ENCODE measurements at regions not wholly inside any gene's neighbourhood (a gene's known extent, or its start where the extent isn't known, plus 50 kb on each side); places are given as distances from the start of the nearest gene placed in this dataset.

GRCh38 chr4:57231781-57232180, 121.6 kb upstream of the IGFBP7 start:
- no peak for TF ChIP-seq CTCF (IDR thresholded peaks at IDR 0.05; ENCODE audit: low read depth, low read length, missing control alignments)
- in situ Hi-C loops (cut with HindIII; ENCODE audit: low sequenced_read_pairs) = no loop called here
- no peak for DNase-seq (ENCODE audit: low read depth)
- no peak overlapping the region for H3K4me3 ChIP-seq (ENCODE audit: low read depth, low read length)

DNA sequence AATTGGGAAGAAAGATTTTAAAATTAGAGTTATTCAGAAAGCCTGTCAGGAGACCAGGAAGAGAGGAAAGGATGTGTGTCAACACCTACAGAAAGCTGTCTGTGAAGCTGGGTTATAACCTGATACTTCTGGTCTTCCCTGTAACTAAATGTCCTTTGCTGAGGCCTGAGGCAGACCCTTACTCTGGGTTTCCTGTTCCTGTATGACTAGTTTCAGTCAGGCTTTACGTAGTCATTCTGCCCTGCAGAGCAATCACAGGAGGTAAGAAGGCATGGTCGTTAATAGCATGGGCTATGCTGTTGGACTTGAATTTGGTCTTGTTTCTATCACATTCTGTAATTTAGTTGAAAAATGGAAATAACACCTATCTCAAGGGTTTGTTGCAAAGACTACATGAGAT, 110.5 kb upstream of the IGFBP7 start:
- in situ Hi-C loops (cut with HindIII; ENCODE audit: low sequenced_read_pairs) = no loop called here
- TF ChIP-seq CTCF (IDR thresholded peaks at IDR 0.05; ENCODE audit: low read depth, low read length, missing control alignments) = no peak
- no peak for DNase-seq (ENCODE audit: low read depth)
- no peak overlapping the region for H3K4me3 ChIP-seq (ENCODE audit: low read depth, low read length)

DNA sequence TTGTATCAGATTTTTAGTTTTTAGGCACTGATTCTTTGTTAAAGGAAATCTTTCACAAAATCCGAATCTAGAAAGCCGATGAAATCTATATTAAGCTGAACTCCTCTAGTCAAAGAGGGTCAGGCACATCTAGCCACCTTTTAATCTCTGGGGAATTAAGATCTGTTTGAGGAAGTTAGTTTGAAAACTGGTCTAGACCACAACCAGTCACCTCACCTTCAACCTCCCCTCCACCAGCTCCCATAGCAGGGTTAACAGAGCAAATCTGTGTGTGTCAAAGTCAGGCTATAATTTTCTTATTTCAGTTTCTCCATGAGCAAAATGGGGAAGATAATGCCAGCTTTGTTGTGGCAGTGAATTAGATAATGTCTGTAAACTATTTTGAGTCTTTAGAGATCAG, 110.0 kb upstream of the IGFBP7 start:
- no peak for TF ChIP-seq CTCF (IDR thresholded peaks at IDR 0.05; ENCODE audit: low read depth, low read length, missing control alignments)
- no peak for DNase-seq (ENCODE audit: low read depth)
- in situ Hi-C loops (cut with HindIII; ENCODE audit: low sequenced_read_pairs) = no loop called here
- H3K4me3 ChIP-seq (ENCODE audit: low read depth, low read length) = no peak overlapping the region

- TF ChIP-seq CTCF (IDR thresholded peaks at IDR 0.05; ENCODE audit: low read depth, low read length, missing control alignments) = no peak
- DNase-seq (ENCODE audit: low read depth) = no peak
- H3K4me3 ChIP-seq (ENCODE audit: low read depth, low read length) = no peak overlapping the region
- in situ Hi-C loops (cut with HindIII; ENCODE audit: low sequenced_read_pairs) = no loop called here
These were observed 109.2 kb upstream of the IGFBP7 start for GRCh38 chr4:57219431-57219830.

DNA sequence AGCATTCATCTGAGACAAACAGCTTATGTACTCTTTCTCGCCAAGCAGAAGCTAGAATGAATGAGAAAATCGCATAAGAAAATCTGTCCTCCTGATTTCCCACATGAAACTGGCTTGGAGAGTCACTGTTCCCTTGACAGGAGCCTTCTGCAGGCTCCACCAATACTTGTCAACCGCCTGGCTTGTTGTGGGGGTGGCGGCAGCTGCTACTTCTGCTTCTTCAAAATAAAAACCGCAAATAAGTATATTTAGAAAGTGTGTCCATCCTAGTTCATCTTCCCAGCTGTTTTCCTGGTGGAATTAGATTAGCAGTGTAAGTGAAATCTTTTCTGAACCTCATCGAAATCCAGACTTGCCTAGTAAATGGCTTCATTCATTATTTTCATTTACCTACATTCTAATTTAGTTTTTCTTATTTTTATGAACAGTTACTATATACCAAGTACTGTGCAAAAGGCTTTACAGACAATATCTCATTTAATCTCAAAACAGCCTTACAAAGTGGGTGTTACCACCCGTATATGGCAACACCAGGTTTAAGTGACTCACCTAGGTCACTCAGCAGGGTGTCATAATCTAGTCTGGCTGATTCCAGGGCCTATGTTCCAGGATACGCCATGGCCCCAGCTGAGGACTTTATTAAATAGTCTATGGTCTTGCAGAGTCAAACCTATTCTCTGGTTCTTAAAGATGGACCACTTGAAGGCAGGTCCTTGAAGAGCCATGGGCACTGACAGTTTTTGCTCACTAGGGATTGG, 104.6 kb upstream of the IGFBP7 start:
- no peak for TF ChIP-seq CTCF (IDR thresholded peaks at IDR 0.05; ENCODE audit: low read depth, low read length, missing control alignments)
- no peak overlapping the region for H3K4me3 ChIP-seq (ENCODE audit: low read depth, low read length)
- no peak for DNase-seq (ENCODE audit: low read depth)
- in situ Hi-C loops (cut with HindIII; ENCODE audit: low sequenced_read_pairs) = no loop called here

DNA sequence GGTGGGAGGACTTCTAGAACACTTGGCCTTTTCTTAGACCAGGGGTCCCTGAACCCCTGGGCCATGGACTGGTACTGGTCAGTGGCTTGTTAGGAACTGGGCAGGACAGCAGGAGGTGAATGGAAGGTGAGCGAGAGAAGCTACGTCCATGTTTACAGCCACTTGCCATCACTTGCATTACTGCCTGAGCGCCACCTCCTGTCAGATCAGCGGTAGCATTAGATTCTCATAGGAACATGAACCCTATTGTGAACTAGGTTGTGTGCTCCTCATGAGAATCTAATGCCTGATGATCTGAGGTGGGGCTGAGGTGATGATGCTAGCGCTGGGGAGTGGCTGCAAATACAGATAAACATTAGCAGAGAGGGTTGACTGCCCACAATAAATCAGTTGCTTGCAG, 100.9 kb upstream of the IGFBP7 start:
- no peak overlapping the region for H3K4me3 ChIP-seq (ENCODE audit: low read depth, low read length)
- in situ Hi-C loops (cut with HindIII; ENCODE audit: low sequenced_read_pairs) = no loop called here
- no peak for DNase-seq (ENCODE audit: low read depth)
- no peak for TF ChIP-seq CTCF (IDR thresholded peaks at IDR 0.05; ENCODE audit: low read depth, low read length, missing control alignments)
